HG02840 (cell line): ENCODE measurements at regions not wholly inside any gene's neighbourhood (a gene's known extent, or its start where the extent isn't known, plus 50 kb on each side); places are given as distances from the start of the nearest gene placed in this dataset.

ENCODE experiments used
- ATAC-seq: cut with Tn5 transposase; IDR thresholded peaks from one replicate; pipeline ENCODE4 v1.9.1; 2021; ENCODE audit warnings: mild to moderate bottlenecking, moderate library complexity, moderate number of reproducible peaks; ENCODE audit not compliant: unreplicated experiment, low FRiP score

DNA sequence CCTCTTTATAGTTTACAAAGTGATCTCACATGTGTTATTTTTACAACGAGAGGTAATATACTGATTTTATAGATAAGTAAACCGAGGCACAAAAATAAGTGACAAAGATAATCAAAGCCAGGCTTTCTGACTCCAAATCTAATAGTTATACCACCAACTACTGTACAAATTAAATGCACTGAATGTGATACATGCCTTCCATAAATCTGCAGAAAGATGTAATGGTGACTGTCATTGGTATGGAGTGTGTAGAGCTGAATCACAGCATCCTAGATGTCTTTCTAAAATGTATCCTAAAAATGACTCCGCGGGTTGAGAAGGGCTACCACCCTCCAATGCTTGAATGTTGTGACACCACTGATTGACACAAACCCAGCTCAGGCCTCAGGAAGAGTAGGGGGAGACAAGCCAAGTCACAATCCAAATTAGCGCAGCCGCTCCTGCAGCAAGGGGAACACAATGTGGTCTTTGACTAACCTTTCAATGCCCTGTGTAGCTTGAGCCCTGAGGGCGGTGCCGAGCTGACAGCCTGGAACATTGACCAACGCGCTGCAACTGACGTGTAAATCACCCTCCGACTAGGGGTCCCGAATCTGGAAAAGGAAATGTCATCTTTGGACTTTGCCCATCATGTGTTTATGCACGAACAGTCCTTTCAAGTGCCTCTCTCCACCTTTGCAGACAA is 136.8 kb downstream of the OLIG3 start:
- ATAC-seq, result no peak

DNA sequence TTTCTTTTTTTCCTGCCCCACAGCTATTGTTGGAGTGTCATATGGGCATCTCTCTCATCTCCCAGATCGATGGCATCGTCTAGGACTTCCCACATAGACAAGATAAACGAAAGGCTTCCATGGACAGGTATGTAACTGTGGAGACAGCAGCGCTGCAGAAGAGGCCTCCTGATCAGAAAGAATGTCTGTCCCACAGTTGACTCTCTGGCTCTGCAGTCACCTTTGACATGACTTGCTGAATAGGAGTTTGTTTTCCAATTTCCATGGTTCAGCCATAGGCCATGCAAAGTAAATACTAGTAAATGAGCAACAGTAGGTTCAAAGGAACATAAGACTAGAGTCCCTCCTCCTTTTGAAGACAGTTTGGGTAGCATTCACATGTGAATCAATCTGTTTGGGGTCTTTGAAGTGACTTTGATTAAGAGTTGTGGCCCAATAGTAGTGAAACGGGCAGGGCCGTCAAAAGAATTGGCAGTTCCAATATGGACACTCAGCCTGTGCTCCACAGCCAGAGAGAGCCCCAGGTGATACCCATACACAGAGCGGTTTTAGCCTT is 134.7 kb upstream of the IFNGR1 start:
- ATAC-seq, result no peak

DNA sequence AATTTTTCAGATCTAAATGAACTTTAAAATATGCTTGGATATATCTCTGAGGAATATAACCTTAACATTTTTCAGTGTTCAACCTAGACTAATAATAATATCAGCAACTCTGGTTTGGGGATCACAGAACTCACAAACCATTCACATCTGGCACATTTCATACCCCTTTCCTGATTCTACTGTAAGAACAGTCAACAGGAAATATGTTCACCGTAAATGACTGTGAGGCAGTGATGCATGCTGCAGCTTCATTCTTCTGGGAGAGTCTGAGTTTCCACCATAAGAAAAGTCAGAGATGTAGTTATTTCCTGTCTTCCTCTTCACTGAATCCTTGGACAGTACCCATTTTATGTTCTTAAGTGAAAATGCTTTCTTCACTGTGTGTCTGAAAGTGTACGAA is 134.2 kb upstream of the IFNGR1 start:
- ATAC-seq, result no peak

DNA sequence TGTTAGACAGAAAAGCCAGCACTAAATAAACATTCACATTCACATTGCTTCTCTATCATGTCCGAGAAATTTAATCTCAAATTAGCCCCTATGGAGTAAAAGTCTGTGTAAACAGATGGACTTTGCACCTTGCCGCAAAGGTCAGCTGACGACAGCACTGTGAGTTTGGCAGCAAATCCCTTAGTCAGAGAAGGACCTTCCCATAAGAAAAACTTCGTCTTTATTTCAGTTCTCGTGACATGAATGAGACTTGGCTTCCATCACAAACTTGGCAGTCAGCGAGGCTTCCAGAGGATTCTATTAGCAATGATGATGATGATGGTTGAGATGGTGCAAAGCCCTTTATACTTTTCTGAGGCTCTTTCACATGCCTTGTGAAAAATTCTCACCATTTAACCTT is 133.7 kb upstream of the IFNGR1 start:
- no peak for ATAC-seq

DNA sequence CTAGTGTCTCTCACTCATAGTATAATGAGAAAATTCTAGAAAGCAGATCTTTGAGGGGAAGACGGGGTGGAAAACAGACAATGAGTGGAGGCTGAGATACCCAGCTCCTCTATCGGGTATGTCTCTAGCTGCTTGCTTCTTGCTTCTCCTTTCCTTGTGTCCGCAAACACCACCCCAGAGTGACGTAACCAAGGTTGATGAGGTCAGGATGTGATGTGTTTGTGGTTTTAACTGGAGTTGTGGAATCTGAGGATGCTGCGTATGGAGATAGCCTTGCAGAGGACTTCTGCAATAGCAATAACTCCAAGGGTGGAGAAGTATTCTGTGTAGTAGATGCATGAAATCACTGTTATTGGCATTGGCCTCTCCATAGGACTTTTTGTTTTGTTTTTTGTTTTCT is 132.7 kb upstream of the IFNGR1 start:
- ATAC-seq, result no peak

DNA sequence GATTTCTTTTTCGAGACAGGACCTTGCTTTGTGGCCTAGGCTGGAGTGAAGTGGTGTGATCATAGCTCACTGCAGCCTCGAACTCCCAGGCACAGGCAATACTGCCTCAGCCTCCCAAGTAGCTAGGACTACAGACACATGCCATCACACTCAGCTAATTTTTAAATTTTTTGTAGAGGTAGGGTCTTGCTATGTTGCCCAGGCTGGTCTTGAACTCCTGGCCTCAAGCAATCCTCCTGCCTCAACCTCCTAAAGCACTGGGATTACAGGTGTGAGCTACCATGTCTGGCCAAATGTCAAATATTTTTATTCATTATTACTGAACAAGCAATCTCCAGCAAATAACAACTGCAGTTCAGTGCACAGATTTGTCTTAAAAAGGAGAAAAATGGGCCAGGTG is 131.7 kb upstream of the IFNGR1 start:
- ATAC-seq, result no peak

DNA sequence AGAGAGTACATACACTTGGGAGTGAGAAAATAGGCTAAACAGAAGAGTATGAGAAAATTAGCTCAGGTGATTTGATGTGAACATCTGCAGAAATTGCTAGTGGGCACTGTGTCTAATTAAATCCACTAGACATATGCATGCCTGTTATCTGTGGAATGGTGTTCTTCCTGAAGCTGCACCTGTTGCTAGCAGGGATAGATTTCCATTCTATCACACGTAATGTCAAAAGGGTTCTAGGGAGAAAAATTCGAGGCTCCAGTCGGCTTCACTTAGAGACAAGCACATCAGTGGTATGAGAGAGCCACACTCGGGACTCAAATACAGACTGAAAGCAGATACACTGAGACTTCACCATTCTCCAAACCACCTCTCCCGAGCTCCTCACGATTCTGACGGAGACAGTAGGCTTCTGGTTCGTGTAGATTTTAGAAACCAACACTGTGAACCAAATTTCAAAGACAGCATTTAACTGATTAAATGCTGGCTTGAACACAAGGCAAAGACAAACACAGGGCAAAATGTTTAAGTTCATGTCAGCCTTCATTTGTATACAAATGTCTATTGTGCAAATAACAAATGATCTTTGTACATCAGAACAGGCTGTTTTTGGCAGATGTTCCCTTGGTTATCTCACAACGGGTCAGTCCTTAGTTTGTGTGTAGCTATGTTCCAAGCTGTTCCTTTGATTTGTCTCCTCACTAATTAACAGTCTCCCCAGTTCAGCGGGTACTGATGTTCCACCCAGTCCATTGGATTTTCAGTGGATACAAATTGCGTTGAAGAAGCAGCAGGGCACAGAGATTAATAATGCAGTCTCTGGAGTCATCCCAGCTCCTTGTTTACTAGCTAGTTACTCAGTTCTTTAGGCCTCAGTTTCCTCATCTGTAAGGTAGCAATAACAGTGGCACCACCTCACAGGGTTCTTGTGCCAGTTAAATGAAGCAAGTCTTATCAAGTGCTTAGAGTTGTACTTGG is 131.0 kb upstream of the IFNGR1 start:
- ATAC-seq, result no peak

DNA sequence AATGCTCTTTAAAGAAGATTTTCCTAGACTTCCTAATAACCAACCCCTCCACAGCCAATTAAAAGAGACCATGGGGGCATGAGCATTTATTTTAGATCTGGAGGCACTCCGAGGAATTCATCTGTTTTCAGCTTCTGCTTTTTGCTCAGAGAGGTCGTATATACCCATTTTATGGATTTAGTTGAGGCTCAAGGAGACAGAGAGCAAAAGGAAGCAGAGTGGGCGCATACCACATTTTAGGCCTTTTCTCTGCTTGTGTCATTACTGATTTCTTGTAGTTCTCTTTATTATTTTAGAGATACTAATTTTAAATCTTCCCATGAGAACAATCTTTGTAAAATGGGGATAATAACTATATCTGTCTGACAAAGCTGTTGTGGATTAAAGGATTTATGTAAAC is 129.6 kb upstream of the IFNGR1 start:
- no peak for ATAC-seq

DNA sequence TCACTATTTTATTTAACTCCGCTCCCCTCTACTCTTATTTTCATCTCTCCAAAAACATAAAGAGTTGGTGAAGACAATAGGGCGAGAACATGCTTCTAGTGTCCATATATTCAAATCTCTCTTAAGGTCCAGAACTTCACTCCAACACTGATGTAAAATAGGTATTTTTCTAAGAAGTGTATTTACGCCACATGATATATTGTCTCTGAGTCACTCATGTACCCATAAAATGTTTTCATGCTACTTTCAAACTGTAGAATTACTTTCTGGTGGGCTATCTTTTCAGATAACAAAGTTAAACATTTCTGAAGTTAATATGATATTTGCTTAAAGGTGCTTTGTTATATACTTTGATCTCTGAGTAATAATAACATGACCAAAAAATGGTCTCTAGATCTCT is 124.1 kb upstream of the IFNGR1 start:
- no peak for ATAC-seq

DNA sequence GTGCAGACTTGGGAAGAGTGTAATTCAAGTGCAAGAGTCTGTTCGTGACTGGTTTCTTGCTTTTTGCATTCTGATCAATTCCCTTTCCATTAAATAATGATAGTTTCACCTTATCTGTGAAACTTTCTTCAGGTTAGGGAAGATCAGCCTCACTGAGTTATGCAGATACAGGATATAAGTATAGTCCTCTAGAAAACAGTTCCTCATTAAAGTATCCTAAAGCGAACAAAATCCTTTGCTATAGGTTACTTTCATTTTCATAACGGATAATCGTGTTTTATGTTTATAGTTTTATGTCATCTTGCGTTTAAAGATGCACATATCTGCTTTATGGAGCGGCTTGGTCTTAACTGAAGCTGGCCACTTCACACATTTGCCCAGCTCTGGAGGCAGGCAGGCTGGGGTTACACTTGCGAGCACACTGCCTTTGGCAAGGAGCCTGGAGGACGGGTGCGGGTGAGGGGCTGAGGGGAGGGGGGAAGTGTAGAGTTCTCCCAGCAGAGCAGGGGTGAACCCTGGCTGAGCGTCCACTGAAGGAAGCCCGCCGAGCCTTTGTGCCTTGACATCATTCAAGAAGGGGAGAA is 123.5 kb upstream of the IFNGR1 start:
- no peak for ATAC-seq

DNA sequence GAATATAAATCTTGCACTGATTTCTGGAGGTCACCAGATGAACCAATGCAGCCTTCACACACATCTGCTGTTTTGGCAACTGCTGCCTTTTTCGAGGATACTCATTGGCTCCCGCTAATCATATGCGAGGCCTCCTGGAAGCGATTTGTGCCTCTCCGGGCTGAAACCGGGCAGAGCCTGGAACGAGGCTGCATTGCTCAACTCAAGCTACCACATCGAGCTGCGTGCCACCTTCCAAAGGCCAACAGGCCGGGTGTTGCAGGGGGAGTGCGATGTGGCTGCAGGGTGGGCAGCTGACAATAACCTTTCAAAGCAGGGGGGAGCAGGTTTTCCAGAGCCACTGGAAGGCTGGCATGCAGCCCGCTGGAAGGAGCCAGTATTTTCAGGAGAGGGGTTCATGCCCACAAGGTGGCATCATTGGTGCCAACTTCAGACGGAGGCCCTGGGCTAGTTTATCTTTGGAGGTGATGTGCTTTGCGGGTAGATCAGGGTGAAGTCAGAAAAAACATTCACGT is 122.6 kb upstream of the IFNGR1 start:
- no peak for ATAC-seq

DNA sequence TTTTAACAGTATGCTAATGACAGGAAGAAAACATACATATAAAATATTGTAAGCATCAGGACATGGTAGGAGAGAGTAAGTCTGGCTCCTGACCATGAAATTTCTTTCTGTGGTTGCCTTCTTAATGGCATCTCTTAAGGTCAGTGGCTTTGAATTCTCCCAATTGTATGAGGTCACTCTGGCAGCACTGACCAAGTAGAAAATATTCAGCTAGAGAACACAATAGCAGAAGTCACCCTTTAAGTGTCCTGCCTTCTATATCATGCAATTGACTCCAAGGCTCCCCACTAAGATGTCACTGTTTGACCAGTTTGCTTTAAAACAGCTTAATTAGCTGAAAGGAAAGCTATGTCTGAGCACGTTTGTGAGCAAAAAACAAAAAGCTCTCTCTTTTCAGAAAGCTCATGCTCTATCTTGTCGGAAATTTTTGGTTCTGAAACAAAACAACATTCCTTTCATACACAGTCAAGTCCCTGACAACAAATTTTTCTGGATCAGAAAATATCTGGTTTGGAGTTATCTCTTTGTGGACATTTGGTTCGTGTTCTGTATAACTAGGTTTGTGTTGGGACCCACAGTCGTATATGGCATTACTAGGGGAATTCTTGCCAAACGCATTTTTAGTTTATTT is 120.9 kb upstream of the IFNGR1 start:
- no peak for ATAC-seq

DNA sequence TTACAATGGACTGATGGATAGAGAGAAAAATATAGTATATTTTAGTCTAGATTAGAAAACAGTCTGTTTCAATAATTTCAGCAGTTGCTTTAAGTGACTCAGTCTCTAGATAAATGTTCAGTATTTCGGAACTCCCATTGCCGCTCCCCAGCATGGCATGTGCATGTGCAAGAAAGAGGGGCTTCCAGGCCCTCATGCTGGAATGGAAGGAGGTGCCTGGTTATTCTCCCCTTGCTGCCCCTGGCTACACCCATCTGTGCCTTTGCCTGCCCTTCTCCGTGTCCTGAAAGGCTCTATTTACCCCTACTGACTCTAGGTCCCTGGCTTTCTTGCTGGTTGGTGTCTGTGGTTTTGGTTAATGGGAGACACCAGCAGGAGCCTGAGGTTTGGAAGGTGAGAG is 115.7 kb upstream of the IFNGR1 start:
- no peak for ATAC-seq

DNA sequence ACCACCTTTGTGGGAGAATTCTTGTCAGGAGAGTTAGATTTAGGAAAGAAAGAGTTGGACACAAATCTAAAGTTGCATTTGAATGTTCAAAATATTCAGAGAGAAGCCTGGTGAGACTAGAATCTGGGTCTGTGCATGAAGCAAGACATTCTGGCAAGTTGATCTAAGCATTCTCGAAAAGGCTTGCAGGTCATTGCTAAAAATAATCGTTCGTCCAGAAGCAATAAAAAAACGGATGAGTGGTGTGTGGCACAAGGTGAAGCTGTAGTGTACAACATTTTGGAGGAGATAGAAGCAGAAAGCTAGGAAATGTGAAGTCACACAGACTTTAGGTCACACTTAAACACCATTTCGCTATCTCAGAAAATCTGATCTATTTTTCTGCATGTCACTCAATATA is 114.9 kb upstream of the IFNGR1 start:
- ATAC-seq, result no peak

DNA sequence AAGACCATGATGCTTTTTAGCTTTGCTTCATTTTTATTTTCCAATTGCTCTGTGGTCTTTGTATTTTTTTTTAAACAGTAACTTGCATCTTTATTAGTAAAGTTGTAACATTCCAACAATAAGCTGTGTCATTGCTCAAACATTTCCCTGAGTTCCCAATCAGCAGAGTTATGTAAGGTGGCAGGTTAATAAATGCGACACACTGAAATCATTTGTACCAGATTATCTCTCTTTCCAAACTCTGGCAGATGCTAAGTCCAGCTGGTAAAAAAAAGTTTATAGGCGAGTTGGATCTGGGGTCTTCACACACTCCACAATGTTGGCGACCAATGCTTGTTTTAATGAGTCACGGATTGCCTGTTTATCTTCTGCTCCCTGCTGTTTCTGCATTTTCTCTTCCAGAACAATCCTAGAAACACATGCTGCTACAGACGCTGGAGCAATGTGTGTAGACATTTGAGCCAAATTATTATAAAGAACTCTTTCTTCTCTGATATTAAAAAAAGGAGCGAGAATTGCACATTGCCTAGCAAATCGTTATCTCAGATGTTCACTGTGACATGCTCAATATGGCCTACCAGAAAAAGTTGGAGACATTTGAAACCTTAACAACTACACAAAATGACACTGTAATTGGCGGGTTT is 113.6 kb upstream of the IFNGR1 start:
- ATAC-seq, result no peak

DNA sequence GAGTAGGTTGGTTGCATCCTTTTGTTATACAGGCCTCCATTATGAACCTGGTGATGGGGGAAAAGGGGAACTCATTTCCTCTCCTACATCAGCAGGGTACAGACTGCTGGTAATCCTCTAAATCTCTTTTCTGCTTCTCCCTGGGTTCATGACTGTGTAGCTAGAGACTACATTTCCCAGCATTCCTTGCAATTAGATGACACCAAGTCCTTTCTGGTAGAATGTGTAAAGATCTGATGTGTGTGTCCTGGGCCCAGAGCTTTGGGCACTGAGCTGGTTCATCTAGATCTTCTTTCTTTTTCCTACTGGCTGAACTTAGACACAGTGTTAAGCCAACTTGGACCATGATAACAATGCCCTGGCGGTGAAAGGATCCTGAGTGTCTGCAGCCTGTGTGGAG is 104.7 kb upstream of the IFNGR1 start:
- no peak for ATAC-seq

DNA sequence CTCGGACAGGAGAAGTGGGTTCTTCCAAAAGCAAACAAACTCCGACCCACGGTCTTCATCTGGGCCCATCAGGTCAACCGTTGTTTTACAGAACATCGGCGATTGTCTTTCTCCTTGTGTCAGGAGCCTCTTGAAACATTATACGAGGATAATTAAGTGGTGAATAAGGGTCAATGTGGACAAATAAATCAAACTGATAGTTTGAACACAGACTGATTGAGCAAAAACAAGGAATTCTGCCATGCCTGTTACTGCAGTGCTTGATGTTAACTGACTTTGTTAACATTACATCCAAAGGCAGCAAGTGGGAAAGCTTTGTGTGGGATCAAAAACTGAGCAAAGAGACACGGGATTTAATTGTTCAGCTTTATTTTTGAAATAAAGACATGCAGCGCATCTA is 101.1 kb upstream of the IFNGR1 start:
- no peak for ATAC-seq

DNA sequence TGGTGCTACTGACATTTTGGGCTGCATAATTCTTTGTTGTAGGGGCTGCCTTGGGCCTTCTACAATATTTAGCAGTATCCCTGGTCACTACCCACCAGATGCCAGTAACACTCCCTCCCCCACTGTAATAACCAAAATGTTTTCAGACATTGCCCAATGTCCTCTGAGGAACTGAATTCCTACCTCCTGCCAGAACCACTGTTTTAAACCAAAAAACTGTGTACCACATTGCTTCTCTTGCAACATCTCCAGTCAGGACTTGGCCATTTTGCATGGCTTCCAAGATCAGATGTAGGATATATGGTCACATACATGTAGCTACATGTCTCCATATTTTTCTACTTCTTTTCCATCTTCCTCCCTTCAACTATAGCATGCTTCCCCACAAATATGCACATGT is 97.4 kb upstream of the IFNGR1 start:
- no peak for ATAC-seq

DNA sequence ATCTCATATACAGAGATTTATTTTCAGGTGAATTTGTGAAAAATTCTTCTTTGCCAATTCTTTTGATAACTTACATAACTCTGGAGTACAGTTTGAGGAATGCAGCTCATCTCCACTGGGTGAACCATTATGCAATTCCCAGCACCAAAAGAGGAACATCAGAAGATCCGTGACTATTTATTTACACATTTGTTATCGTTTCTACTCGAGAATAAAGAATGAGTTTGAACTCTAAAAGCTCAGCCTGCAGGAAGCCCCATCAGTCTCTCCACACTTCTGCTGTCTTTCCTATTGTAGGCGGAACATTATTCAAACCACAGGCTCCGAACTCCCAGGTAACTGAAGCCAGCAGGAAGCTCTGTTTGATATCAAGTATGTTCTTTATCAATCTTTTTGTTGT is 95.9 kb upstream of the IFNGR1 start:
- ATAC-seq, result no peak
